ENCODE measurements at regions not wholly inside any gene's neighbourhood (a gene's known extent, or its start where the extent isn't known, plus 50 kb on each side); places are given as distances from the start of the nearest gene placed in this dataset.
"Not testable (repeated sequence)": the region's sequence is repeated elsewhere in the genome, so short reads cannot be mapped to it uniquely, and the experiment has no call there.

- DNase-seq = not testable (repeated sequence)
These were observed 174.6 kb downstream of the SPIN4 start for GRCh38 chrX:63176578-63176977.

- not testable (repeated sequence) for DNase-seq
These were observed 177.1 kb downstream of the SPIN4 start for GRCh38 chrX:63173841-63174718.

GRCh38 chrX:63169416-63169815 is 181.7 kb downstream of the SPIN4 start:
- DNase-seq = not testable (repeated sequence)

DNA sequence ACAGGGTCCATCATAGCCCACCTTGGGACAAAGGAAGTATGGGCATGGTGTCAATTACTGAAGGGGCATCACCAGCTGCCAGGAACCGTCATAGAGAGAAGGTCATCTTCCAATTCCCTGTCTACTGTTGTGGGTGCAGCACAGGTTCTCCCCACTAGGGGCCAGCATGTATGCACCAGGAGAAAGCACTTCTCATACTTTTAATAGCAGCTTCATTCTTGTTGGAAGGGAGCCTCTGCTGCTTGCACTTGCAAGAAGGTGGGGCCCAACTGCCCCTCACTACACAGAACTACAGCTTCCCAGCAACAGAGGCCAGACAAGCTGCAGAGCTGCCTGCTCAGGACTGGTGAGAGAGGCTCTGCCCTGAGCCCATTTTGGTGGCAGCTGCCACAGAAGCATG is 182.2 kb downstream of the SPIN4 start:
- not testable (repeated sequence) for DNase-seq

GRCh38 chrX:63167002-63167401 is 184.1 kb downstream of the SPIN4 start:
- DNase-seq = not testable (repeated sequence)

GRCh38 chrX:63160994-63161393 is 190.1 kb downstream of the SPIN4 start:
- not testable (repeated sequence) for DNase-seq

DNA sequence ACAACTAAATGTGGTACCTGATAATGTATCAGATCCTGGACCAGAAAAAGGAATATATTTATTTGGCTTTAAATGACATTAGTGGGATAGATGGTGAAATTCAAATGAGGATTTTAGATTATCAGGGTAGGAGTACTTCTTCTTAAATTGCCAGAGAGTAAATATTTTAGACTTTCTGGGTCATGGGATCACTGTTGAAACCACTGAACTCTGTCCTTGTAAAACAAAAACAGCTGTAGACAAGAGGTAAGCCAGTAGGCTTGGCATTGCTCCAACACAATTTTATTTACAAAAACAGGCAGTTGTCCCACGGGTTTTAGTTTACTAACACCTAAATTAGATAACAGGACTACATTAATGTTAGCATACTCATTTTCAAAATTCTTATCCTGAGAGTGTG is 190.8 kb downstream of the SPIN4 start:
- not testable (repeated sequence) for DNase-seq

GRCh38 chrX:63145526-63145925 is 205.6 kb downstream of the SPIN4 start:
- not testable (repeated sequence) for DNase-seq

- not testable (repeated sequence) for DNase-seq
These were observed 208.5 kb downstream of the SPIN4 start for GRCh38 chrX:63142588-63142987.

DNA sequence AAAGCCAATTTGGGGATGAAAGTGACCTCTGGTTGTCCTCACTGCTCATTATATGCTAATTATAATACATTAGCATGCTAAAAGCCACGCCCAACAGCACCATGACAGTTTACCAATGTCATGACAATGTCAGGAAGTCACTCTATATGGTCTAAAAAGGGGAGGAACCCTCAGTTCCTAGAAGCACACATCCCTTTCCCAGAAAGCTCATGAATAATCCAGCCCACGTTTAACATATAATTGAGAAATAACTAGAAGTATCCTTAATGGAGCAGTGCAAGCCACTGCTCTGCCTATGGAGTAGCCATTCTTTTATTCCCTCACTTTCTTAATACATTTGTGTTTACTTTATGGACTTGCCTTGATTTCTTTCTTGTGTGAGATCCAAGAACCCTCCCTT is 215.3 kb downstream of the SPIN4 start:
- not testable (repeated sequence) for DNase-seq

DNA sequence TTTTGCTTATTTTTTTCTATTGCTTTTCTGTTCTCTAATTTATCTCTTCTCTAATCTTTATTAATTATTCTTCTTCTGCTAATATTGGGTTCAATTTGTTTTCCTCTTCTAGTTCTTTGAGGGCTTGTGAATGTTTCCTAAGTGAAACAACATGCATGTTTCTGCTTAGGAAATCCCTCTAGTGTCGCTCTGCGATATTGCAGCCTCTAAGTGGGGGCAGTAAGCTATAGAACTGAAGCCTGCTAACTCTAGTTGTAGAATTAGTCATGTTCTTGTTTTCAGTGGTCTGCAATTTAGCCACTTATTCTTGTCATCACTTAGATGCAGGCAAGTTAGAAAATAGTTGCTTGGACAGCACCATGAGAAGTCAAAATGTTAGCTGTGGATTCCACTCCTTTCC is 222.6 kb downstream of the SPIN4 start:
- no peak for DNase-seq

- no peak for DNase-seq
These were observed 235.9 kb downstream of the SPIN4 start for GRCh38 chrX:63115196-63115595.

DNA sequence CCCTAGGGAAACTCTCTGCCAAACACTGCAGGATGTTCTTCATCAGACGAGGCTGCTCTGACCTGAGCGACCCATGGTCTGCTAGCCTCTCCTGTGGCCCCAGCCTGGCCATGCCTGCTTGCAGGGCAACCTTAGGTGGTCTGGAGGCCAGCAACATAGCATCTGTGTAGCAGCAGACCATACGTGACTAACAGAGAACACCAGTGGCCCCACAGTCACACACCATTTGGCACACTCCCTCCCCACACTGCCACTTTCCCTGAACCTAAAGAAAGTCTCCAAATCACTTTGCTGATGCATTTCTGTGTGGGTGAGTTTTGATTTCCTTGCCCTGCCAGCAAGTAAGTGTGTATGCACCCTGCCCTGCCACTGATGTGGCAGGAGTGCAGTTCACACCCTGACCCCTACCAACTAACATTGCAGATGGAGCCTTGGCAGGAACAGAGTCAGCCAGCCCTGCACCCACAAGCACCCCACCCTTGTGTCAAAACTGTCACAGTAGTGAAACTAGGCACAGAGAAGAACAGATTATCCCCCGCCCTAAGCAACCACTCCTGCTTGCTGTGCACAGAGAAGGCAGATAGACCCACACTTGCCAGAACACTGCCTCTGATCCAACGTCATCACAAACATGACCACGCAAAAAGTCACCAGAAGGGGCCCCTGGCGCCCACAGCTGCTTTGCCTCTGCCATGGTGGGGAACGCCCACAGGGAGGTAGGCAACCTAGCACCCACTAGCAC is 249.1 kb downstream of the SPIN4 start:
- no peak for DNase-seq

GRCh38 chrX:63058204-63058603 is 292.9 kb downstream of the SPIN4 start:
- no peak for DNase-seq

- DNase-seq = no peak
These were observed 300.9 kb downstream of the SPIN4 start for GRCh38 chrX:63050225-63050624.

- no peak for DNase-seq
These were observed 318.3 kb downstream of the SPIN4 start for GRCh38 chrX:63032811-63033210.

- no peak for DNase-seq
These were observed 337.6 kb downstream of the SPIN4 start for GRCh38 chrX:63013549-63013948.

- DNase-seq = no peak
These were observed 338.6 kb downstream of the SPIN4 start for GRCh38 chrX:63012574-63012973.

DNA sequence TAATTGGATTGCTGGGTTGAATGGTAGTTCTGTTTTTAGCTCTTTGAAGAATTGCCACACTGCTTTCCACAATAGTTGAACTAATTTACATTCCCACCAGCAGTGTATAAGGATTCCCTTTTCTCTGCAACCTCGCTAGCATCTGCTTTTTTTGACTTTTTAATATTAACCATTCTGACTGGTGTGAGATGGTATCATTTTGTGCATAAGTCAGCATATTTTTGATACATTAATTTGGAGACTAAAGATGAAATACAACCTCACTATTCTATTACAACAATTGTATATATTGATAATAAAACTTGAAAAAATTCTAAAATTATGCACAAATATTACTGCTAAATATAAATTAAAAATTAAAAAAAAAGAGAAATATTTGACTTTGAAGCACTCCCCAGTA is 350.9 kb downstream of the SPIN4 start:
- DNase-seq = not testable (repeated sequence)

Measured in activated CD4-positive, alpha-beta T cell treated with anti-CD3 and anti-CD28 coated beads, Interleukin-2, amount 50 U/mL, for 4 hours (primary cell).